Choroid plexus epithelial cell (primary cell): ENCODE measurements at regions not wholly inside any gene's neighbourhood (a gene's known extent, or its start where the extent isn't known, plus 50 kb on each side); places are given as distances from the start of the nearest gene placed in this dataset.
A peak's percentile ranks its signal among the peaks of the same experiment; 100 is the strongest.
"Not testable (repeated sequence)": the region's sequence is repeated elsewhere in the genome, so short reads cannot be mapped to it uniquely, and the experiment has no call there.

Source experiments
- DNase-seq: peaks from one replicate; pipeline ENCODE4 v3.0.0-alpha.2; 2010; ENCODE audit warnings: low read depth
- H3K4me3 ChIP-seq: 2 replicates; pipeline ENCODE4 v1.5.1; 2011; ENCODE audit warnings: low read depth, mild to moderate bottlenecking, control low read depth, low read length, moderate library complexity
- CTCF ChIP-seq: conservative IDR thresholded peaks from 2 replicates; pipeline ENCODE4 v1.5.1; 2011; ENCODE audit warnings: low read depth, mild to moderate bottlenecking, control low read depth, inconsistent platforms, low read length, moderate library complexity

GRCh38 chr10:45902324-45902723 lies 55.0 kb upstream of the AGAP4 start:
- not testable (repeated sequence) for DNase-seq, H3K4me3 ChIP-seq

GRCh38 chr10:45903614-45904013 lies 56.3 kb upstream of the AGAP4 start:
- not testable (repeated sequence) for DNase-seq, H3K4me3 ChIP-seq

GRCh38 chr10:45904070-45904469 lies 56.8 kb upstream of the AGAP4 start:
- not testable (repeated sequence) for DNase-seq, H3K4me3 ChIP-seq

GRCh38 chr10:45913205-45913604 lies 59.1 kb upstream of the TIMM23 start:
- not testable (repeated sequence) for H3K4me3 ChIP-seq

GRCh38 chr10:45914740-45915139 lies 57.5 kb upstream of the TIMM23 start:
- not testable (repeated sequence) for H3K4me3 ChIP-seq, DNase-seq

More at GRCh38 chr10:45913205-45913604, 59.1 kb upstream of the TIMM23 start:
- DNase-seq, result not testable (repeated sequence)

- DNase-seq, H3K4me3 ChIP-seq: not testable (repeated sequence)
Measured at GRCh38 chr10:45915617-45916016, 56.7 kb upstream of the TIMM23 start.

- TF ChIP-seq CTCF, result peak; percentile 27
- DNase-seq, result peak; percentile 2
- H3K4me3 ChIP-seq, result not testable (repeated sequence)
Measured at GRCh38 chr10:45920876-45921275, 51.4 kb upstream of the TIMM23 start.
